A549 (cell line): ENCODE measurements at regions not wholly inside any gene's neighbourhood (a gene's known extent, or its start where the extent isn't known, plus 50 kb on each side); places are given as distances from the start of the nearest gene placed in this dataset.
"Not testable (repeated sequence)": the region's sequence is repeated elsewhere in the genome, so short reads cannot be mapped to it uniquely, and the experiment has no call there.

Experiments used
- ATAC-seq, 2 experiments: fragments of 200-7000 bp in 1 of 2; fragments of >200 bp in 1 of 2; cut with Nextera tagmentation in 1 of 2; cut with Tn5 transposase in 1 of 2; 3 replicates each; pipeline versions ENCODE4 v1.8.0 to v1.9.1; 2018 to 2020; ENCODE audit warnings: mild to moderate bottlenecking in 1 of 2, moderate library complexity in 1 of 2
- CTCF ChIA-PET: fragments of 300-600 bp; sonication (Branson Sonifier 250); formaldehyde crosslinking; extraction: SDS; loops from one replicate; lab custom pipeline; 2021; ENCODE audit warnings: antibody characterized with exemption, inconsistent platforms; lab: Yijun Ruan, JAX
- POLR2A ChIA-PET: fragments of 350-600 bp; formaldehyde crosslinking; extraction: SDS; loops from one replicate; lab custom pipeline; 2021; ENCODE audit warnings: antibody characterized with exemption, inconsistent platforms; lab: Yijun Ruan, JAX
- DNase-seq, 2 experiments: peaks; one replicate each; pipeline versions ENCODE4 v3.0.0 to v3.0.0-alpha.2; 2011 to 2016; ENCODE audit warnings: low read depth in 1 of 2, low spot score in 1 of 2
- FAIRE-seq: peaks from 2 replicates; lab custom pipeline; 2011; peaks lifted over from hg19 to GRCh38; lab: Jason Lieb, UNC
- H3K27ac ChIP-seq, 2 experiments: fragments of >200 bp; sonication (Bioruptor Twin); formaldehyde crosslinking; 3 replicates each; pipeline ENCODE4 v1.5.1; 2016 to 2017
- H3K4me1 ChIP-seq: fragments of >200 bp; sonication (Bioruptor Twin); formaldehyde crosslinking; 3 replicates; pipeline ENCODE4 v1.6.1; 2016
- H3K4me2 ChIP-seq: fragments of >200 bp; sonication (Bioruptor Twin); formaldehyde crosslinking; 3 replicates; pipeline ENCODE4 v1.6.1; 2016
- H3K4me3 ChIP-seq: fragments of >200 bp; sonication (Bioruptor Twin); formaldehyde crosslinking; 3 replicates; pipeline ENCODE4 v1.5.1; 2016
- H3K9me3 ChIP-seq: fragments of >200 bp; sonication (Bioruptor Twin); formaldehyde crosslinking; 3 replicates; pipeline ENCODE4 v1.6.1; 2016
- WGBS: methylation state at CpG from one replicate; pipeline ENCODE4 v1.1.6; 2017; ENCODE audit errors: missing lambda C conversion rate; 5-methylcytosine and 5-hydroxymethylcytosine counted together

- H3K4me3 ChIP-seq, H3K9me3 ChIP-seq, H3K27ac ChIP-seq, ATAC-seq, H3K4me1 ChIP-seq, CTCF ChIA-PET, POLR2A ChIA-PET, DNase-seq, H3K4me2 ChIP-seq: not testable (repeated sequence)
- FAIRE-seq, result peak; percentile 39
- WGBS, result 45% methylated on average over 2 of the region's 2 CpGs
Measured at GRCh38 chr12:63724825-63725224, 54.9 kb upstream of the RXYLT1 start.
